HG03378 (cell line): ENCODE measurements at regions not wholly inside any gene's neighbourhood (a gene's known extent, or its start where the extent isn't known, plus 50 kb on each side); places are given as distances from the start of the nearest gene placed in this dataset.

Experiments
- ATAC-seq: cut with Tn5 transposase; IDR thresholded peaks from one replicate; pipeline ENCODE4 v1.9.1; 2021; ENCODE audit warnings: mild to moderate bottlenecking, moderate library complexity; ENCODE audit not compliant: unreplicated experiment

- ATAC-seq = peak; percentile 80
Observed at GRCh38 chr1:55277377-55278130, 62.4 kb upstream of the USP24 start.

- ATAC-seq = no peak
Observed at GRCh38 chr1:55276671-55277376, 61.7 kb upstream of the USP24 start.

- ATAC-seq = no peak
Observed at GRCh38 chr1:55275941-55276341, 60.8 kb upstream of the USP24 start.

GRCh38 chr1:55275151-55275748, 60.1 kb upstream of the USP24 start:
- no peak for ATAC-seq

- no peak for ATAC-seq
Observed at GRCh38 chr1:55272994-55273393, 57.8 kb upstream of the USP24 start.
